Right lung (tissue), 2 donors: ENCODE measurements at regions not wholly inside any gene's neighbourhood (a gene's known extent, or its start where the extent isn't known, plus 50 kb on each side); places are given as distances from the start of the nearest gene placed in this dataset.
A peak's percentile ranks its signal among the peaks of the same experiment; 100 is the strongest.
"Not testable (repeated sequence)": the region's sequence is repeated elsewhere in the genome, so short reads cannot be mapped to it uniquely, and the experiment has no call there.

Experiments
- DNase-seq, 2 donors: peaks; one replicate each; pipeline ENCODE4 v3.0.0-alpha.2; 2013

GRCh38 chr6:15738195-15738594, 75.4 kb upstream of the DTNBP1 start:
- not testable (repeated sequence) for DNase-seq

- no peak for DNase-seq
Observed at GRCh38 chr6:15736297-15736696, 73.5 kb upstream of the DTNBP1 start.

GRCh38 chr6:15735567-15736265, 72.9 kb upstream of the DTNBP1 start:
- no peak for DNase-seq

- DNase-seq, result no peak
Observed at GRCh38 chr6:15734118-15734897, 71.5 kb upstream of the DTNBP1 start.

GRCh38 chr6:15730922-15731321, 68.1 kb upstream of the DTNBP1 start:
- DNase-seq, result no peak

- DNase-seq, result no peak
Observed at GRCh38 chr6:15730442-15730841, 67.6 kb upstream of the DTNBP1 start.

GRCh38 chr6:15722731-15723130, 59.9 kb upstream of the DTNBP1 start:
- DNase-seq, result no peak

GRCh38 chr6:15716889-15717288, 54.1 kb upstream of the DTNBP1 start:
- no peak for DNase-seq

GRCh38 chr6:15715851-15716250, 53.0 kb upstream of the DTNBP1 start:
- no peak for DNase-seq

GRCh38 chr6:15715060-15715459, 52.2 kb upstream of the DTNBP1 start:
- no peak for DNase-seq

GRCh38 chr6:15714658-15715057, 51.8 kb upstream of the DTNBP1 start:
- DNase-seq, result no peak

- no peak for DNase-seq
Observed at GRCh38 chr6:15713325-15713724, 50.5 kb upstream of the DTNBP1 start.

GRCh38 chr6:15712797-15713196, 50.0 kb upstream of the DTNBP1 start:
- DNase-seq, result peak; percentile 24 to 44
